SIG-M5 (cell line): ENCODE measurements at regions not wholly inside any gene's neighbourhood (a gene's known extent, or its start where the extent isn't known, plus 50 kb on each side); places are given as distances from the start of the nearest gene placed in this dataset.

Experiments used
- DNase-seq: peaks from one replicate; lab custom pipeline; 2025; lab: John Stamatoyannopoulos, UW

DNA sequence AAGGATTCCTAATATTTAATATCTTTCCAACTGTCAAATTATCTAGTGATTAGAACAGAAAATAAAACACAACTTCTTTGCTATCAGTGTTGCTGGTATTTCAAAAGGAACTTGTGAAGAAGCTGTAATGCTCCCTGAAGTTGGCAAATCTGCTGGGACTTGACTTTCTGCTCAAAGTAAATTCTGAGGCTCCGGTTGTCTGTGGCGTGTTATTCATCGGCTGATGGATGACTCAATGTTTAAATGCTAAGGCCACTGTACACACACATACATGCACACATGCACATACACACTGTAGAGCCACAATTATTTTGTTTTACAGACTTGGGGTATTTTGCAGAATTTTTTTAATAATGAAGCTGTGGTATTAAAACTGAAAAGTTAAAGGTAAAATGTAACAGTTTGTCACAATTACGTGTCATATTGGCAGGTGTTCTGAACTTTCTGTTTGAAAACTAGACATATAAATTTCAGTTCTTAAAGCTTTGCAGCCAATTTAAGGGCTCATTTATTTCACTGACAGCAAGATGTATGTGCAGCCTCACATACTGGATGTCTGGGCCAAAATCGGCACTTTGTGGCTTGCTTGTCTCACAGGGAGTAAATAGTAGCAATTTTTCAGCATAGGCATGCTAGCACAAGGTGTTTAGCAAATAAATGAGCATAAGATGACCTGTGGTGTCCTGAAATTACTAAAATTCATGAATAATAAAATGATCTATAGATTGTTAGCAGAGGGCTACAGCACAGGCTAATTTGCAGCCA, 1691.7 kb upstream of the PCDH20 start:
- DNase-seq, result no peak

DNA sequence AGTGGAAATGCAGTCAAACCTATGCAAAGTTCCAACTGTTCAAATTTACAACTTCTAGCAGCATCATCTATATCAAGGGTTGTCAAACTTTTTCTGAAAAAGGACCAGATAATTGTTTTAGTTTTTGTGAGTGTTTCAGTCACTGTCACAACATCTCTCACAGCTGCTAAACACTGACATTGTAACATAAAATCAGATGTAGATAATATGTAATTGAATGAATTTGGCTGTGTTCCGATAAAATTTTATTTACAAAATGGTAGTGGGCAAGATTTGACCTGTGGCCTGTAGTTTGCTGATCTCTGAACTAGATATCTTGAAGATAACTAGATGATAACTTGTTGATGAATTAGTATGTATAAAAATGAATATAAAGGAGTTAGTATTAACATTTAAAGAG, 1679.1 kb upstream of the PCDH20 start:
- no peak for DNase-seq

DNA sequence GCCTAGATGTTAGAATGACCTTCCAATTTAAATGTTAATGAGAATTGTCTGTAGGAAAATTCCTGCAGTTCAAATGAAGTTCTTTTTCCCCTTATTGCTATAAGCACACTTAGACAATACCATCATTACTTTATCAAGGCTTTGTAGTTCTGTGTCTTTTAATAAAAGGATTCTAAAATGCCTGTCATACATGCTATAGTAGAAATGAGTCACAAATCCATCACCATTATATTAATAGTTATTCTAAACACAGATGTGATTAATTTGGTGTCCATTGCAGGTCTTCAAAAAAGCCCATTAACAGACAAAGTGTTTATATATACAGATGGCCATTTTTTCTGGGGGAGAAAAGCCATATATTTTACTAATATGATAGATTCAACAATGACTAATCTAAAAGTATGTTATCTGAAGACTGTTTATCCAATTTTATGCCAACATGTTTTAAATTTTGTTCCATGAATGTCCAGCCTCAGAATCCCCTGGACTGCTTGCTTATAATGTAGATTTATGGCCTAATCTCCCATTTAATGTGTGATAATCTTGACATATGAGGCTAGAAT, 1678.3 kb upstream of the PCDH20 start:
- no peak for DNase-seq

DNA sequence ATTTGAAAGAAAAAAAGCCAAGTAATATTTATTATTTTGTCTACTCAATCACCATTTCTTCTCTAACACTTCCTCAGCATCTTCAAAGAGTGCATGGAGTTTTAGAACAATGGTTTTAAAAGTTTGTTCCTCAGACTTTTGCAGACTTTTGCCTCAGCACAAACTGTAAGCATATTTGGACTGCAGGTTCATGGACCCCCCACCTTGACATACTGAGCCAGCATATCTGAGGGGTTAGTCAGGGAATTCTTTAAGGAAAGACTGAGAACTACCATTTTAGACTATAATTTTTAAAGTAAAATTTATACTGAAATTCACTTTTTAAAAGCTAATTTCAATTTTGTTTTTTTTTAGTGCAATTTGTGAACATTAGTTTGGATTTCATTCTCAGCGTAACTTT, 1676.8 kb upstream of the PCDH20 start:
- no peak for DNase-seq

DNA sequence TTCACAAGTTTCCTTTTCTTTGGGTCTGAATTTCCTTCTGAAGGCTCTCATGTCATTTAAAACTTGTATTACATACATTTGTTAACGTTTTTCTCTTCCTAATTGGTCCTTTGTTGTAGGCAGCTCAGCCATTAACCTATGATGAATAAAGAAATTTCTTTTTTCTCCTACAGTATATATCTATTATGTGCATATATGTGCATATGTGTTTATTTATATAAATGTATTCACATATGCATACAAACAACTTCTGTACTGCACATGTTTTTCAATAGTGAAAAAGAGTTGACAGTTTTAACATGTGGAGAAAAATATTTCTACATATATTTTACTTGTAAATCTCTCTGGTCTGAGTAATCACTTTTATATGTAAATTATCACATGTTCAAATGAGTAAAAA, 1674.9 kb upstream of the PCDH20 start:
- DNase-seq, result no peak

DNA sequence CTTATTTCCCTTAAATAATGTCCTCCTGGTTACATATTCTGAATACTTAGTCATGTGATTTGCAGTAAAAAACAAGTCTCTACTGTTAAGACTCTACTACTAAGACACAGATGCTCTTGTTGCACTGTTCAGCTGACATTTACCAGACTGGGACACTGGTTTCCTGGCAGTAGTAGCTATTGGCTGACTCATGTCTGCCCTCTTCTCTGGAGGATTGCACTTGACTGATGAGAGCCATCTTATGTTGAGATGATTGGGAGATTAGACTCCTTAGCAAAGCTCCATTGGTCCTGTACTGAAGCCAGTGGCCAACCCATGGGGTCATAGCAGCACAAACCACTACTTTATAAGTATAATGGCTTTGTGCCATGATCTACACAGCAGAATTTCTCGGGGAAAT, 1672.6 kb upstream of the PCDH20 start:
- DNase-seq, result no peak

DNA sequence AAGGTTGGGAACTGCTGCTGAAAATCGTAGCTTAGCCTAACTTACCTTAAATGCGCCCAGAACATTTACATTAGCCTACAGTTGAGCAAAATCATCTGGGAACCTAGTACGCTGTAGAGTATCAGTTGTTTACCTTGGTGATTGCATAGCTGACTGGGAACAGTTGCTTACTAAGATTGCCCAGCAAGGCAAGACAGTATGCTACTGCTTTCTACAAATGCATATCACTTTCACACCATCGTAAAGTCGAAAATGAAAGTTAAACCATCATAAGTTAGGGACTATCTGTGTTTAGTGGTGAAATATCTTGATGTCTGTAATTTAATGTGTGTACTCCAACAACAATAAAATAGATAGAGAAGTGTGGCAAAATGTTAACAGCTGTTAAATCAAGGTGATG, 1670.6 kb upstream of the PCDH20 start:
- DNase-seq, result no peak

DNA sequence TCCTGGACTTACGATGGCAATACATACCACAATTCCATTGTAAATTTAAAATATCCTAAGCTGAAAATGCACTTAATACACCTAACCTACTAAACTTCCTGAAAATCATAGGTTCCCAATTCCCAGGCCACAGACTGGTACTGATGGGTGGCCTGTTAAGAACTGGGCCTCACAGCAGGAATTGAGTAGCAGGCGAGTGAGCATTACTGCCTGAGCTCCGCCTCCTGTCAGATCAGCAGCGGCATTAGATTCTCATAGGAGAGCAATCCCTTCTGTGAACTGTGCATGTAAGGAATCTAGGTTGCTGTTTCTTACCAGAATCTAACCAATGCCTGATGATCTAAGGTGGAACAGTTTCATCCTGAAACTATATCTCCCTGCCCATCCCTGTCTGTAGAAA, 1670.2 kb upstream of the PCDH20 start:
- DNase-seq, result no peak

DNA sequence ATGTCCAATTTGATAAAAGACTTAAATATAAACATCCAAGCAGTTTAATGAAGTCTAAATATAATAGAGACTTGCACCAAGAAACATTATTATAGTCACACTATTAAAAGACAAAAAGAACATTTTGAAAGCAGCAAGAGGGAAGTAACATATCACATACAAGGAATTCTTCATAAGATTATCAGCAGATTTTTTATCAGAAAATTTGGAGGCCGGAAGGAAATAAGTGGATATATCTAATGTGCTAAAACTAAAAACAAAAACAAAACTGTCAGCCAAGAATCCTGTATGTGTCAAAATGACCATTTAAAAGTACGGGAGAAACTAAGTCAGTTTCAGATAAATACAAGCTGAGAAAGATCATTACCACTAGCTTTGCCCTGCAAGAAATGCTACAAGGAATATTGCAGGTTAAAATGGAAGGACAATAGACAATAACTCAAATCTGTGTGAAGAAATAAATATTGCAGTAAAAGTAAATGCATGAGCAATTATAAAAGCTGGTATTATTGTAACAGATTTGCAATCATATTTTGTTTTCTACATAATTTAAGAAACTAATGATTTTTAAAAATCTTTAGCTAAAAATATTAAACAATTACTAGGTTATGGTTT, 1665.9 kb upstream of the PCDH20 start:
- DNase-seq, result no peak

DNA sequence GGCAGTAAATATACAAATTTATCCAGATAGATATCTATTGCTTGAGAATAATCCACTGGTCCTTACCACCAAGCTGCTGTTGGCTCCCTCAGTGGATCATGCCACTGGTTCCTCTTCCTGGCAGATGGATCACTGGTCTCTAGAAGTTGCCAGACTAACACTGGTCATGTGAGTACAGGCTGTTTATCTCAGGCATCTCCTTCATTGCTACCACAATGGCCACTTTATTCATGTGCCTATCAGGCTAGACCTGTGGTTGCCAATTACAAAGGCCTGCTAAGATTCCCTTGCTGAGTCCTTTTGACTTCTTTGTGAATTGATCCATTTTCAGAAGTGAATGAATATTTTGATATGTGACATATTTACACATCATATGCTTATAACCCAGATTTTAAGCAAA, 1659.5 kb upstream of the PCDH20 start:
- DNase-seq, result no peak

DNA sequence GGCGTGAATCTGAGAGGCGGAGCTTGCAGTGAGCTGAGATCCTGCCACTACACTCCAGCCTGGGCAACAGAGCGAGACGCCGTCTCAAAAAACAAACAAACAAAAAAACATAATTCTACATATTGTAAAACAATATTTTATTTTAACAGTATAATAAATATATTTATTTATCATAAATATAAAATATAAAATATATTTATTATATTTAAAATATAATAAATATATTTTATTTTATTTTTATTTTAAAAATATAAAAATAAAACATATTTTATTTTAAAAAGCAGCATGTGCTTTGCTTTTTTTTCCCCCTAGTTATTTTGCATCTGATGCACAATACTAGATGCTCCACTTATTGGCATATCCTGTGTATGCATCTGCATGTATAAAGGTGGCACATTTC, 1634.6 kb upstream of the PCDH20 start:
- no peak for DNase-seq

DNA sequence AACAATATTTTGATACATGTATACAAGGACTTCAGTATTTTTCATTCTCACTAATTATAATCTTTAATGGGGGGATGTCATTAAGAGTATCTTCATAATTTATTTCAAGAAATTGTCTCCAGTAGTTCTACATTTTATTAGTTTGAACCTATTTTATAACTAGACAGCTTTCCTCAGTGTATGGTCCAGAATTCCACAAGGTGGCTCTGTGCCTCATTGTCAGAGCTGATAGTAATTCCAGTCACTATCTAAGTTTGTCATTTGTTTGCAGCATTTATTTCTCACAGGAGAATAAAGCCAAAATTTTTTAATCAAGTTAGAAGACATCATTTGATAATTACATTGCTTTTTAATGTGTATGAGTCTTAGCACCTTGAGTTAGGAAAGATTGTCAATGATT, 1633.0 kb upstream of the PCDH20 start:
- DNase-seq, result no peak

DNA sequence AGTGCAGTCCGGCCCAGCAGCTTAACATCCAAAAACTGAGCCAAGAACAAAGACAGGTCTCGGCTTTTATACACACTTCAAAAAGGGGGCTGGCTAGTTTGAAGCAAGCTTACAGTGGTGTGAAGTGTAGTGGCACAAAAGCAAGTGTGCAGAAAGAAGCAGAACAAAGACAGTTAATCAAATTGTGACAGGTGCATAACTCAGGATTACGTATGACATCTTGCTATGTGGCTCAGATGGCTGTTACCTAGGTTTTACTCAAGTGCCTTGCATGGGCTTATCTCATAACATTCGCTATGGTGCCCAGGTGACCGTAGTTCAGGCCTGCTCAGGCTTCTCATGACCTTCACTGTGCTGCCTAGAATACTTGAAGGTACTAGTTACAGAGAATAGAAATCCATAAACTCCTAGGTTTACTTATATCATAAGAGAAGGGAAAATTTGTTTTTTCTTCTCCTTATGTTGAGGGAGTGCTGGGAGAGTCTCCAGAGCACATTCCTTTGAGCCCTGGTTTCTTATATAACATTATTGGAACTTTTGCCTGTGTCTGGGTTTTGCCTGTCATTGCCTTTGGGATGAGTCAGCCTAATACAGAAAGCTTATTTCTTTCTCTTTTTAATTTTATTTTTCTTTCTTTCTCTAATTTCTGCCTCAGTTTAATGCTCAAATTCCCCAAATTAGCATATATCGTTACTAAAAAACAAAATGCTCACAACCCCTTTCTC, 1629.1 kb upstream of the PCDH20 start:
- no peak for DNase-seq

DNA sequence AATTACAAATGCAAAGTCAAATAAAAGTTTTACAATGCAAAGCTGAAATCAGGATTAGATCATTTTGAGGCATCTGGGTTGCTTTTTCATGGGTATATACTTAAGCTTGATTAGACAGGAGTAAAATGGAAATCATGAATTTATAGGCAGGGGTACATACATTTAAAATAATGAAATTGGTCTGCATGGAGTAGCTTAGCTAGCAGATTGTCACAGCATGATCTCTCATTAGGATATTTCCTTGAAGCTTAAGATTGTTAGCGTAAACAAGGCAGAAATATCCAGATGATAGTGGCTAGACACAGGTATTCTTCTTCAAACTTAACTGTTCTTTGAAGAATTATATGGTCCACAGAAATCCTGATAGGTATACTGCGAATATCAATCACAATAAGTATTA, 1627.0 kb upstream of the PCDH20 start:
- no peak for DNase-seq

DNA sequence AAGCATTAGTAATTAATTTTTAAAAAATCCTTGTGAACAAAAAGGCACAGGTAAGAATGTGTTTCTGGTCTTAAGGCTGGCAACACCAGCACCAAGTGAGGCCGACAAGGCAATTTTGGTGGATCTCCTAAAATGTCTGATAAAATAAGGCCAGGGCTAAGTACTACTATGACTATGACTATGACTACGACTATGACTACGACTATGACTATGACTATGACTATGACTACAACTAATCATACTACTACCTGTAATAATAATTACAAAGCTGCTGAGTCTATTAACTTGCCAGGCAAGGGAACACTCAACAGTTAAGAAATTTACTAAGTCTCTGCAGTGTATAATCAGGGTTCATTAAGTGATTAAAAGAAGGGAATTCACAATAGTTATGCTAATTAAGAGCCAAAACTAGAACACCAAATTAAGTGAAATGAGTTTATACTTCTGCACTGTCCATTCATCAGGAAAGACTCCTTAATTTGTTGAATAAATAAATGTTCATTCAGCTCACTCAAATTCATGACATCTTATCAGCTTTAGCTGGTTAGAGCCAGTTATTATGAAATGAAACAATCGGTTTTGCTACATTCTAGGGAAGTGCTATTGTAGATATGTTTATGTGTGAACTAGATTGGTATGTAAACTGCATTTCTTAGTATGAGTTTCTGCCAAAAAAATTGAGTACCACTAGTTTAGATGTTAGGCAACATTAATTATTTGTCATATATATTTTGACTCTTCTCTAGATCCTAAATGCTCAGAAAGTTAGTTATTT, 1626.2 kb upstream of the PCDH20 start:
- no peak for DNase-seq

DNA sequence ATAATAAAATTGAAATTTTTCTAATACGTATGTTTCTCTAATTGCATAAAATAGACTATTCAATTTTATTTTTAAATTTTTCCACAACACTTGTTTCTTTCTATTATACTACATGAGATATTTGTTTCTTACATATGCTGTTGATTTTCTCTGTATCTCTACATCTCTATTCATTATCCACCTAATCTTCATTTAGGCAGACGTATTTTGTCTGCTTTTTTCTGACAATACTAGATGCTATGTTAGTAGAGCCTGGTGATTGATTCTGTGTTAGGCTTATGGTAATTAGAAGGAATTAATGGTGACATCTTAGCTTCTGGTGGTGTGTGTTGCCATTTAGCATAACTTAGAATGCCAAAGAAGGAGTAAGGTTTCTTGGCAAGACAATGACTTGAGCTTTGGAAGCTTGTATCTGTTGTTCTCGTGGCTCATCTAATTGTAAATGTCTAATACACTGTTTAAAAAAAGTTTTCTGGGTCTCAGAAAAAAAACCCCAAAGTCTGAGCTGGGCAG, 1610.7 kb upstream of the PCDH20 start:
- DNase-seq, result no peak

DNA sequence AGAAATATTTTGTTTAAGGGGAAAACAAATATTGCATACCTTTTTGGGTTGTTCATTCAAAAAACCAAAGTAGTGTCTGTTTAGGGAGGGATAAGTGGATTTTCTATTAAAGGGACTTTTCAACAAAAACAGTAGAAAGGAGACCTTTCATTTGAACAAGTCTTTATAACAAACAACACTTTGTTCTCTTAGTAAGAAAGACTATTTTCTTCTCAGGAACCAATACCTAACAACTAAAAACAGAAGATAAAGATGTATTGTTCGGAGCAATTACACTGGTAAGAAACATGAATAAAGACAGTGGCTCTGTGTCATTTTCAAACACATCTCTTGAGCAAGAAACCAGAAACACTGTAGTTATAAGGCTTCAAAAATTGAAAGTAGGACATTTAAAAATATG, 1610.1 kb upstream of the PCDH20 start:
- no peak for DNase-seq

DNA sequence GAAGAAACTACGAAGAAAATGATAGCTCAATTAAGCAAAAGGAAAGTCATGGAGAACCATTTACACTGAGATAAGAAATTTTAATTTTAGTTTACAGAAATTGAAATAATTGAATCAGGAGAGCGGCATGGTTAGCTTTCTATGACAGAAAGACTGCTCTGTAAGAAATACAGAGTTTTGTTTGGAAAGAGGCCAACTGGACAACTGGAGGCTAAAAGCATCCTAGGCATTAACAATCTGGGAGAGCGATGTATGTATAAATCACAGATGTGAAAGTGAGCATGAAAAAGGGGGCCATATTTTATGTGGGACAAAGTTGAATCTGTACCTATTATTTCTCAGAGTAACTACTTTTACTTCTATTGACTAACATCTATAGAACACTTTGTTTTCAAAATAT, 1608.8 kb upstream of the PCDH20 start:
- no peak for DNase-seq

DNA sequence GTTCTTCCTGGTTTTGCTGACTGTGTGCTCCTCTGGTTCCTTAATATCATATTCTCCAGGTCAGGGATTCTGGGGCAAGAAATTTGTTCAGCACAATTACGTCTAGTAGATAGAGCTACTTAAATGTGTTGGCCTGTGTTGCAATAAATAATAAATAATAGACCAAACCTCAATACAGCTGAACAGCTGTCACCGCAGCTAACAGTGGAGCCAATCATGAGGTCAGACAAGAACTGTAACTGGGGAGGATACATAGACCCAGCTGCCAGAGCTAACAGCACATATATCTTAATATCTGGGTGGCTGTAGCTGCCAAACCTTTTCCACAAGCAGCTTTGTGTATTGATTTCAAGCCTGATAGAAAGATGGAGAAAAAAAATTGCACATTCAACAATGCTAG, 1596.3 kb upstream of the PCDH20 start:
- no peak for DNase-seq

DNA sequence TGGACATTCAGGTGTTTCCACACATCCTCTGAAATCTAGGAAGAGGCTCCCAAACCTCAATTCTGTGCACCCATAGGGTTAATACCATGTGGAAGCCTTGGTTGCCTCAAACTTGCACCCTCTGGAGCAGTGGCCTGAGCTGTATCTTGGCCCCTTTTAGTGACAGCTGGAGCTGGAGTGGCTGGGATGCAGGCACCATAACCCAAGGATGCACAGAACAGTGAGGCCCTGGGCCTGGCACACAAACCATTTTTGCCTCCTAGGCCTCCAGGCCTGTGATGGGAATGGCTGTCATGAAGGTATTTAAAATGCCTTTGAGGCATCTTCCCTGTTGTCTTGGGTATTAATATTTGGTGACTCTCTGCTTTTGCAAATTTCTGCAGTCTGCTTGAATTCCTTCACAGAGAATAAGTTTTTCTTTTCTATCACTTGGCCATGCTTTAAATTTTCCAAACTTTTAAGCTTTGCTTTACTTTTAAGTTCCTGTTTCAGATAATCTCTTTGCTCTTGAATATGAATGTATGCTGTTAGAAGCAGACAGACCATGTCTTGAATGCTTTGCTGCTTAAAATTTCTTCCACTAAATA, 1594.5 kb upstream of the PCDH20 start:
- no peak for DNase-seq

DNA sequence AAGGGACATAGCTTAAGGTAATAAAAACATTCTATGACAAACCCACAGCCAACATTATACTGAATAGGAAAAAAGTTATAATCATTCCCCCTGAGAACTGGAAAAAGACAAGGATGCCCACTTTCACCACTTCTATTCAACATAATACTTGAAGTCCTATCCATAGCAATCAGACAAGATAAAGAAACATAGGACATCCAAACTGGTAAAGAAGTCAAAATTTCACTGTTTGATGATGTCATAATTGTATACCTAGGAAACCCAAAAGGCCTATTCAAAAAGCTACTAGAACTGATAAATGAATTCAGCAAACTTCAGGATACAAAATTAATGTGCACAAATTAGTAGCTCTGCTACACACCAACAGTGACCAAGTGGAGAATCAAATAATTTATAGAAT, 1590.0 kb upstream of the PCDH20 start:
- no peak for DNase-seq

DNA sequence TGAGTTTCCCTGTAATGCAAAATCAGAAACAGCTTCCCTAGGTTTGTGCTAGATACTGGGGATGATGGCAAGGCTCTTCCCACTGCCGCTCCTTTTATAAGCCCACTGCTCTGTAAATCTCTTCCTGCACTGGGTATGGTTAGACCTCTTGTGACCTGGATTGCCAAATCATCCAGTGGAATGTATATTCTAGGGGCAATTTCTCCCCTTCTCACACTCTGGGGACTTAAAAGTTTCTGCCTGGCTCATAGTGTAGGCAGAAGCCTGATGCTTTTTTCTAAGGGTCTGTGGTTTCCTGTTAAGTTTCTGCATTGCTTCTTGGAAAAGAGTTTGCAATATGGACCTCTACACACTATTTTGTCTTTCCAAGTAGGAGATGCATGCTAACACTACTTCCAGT, 1582.0 kb upstream of the PCDH20 start:
- DNase-seq, result no peak
